SK-N-SH (cell line): ENCODE measurements at regions not wholly inside any gene's neighbourhood (a gene's known extent, or its start where the extent isn't known, plus 50 kb on each side); places are given as distances from the start of the nearest gene placed in this dataset.

Experiments used
- CTCF ChIA-PET: fragments of 300-600, 350-600 bp; formaldehyde crosslinking; extraction: SDS; loops from one replicate; lab custom pipeline; 2021; lab: Yijun Ruan, JAX
- POLR2A ChIA-PET: fragments of 350-600 bp; sonication (Branson Sonifier 250); formaldehyde crosslinking; extraction: SDS; loops from one replicate; lab custom pipeline; 2020; ENCODE audit warnings: antibody characterized with exemption, inconsistent platforms; lab: Yijun Ruan, JAX
- DNase-seq: peaks from one replicate; pipeline ENCODE4 v3.0.0; 2012
- H2AFZ ChIP-seq: fragments of 200-600 bp; sonication (generic); 2 replicates; pipeline ENCODE4 v1.8.1; 2016; ENCODE audit warnings: antibody characterized with exemption, mild to moderate bottlenecking, low read depth
- H3F3A ChIP-seq: fragments of 200-600 bp; sonication (generic); replicated peaks from 2 replicates; pipeline ENCODE3; 2016; ENCODE audit warnings: antibody characterized with exemption, mild to moderate bottlenecking; ENCODE audit not compliant: insufficient read depth
- H3K27ac ChIP-seq, 2 experiments: fragments of 200-500 bp in 1 of 2; fragments of 200-600 bp in 1 of 2; sonication (Bioruptor generic) in 1 of 2; sonication (generic), shearing (Covaris generic) in 1 of 2; 2 replicates each; pipeline versions ENCODE4 v1.5.1 to v1.6.1; 2014 to 2016; ENCODE audit warnings: low read depth in 2 of 2, inconsistent platforms in 1 of 2, low read length in 1 of 2, mild to moderate bottlenecking in 1 of 2, mixed read lengths in 1 of 2
- H3K27me3 ChIP-seq: fragments of 200-600 bp; sonication (generic), shearing (Covaris generic); 2 replicates; pipeline ENCODE4 v1.6.1; 2016; ENCODE audit warnings: mixed run types; ENCODE audit not compliant: insufficient read depth
- H3K36me3 ChIP-seq, 2 experiments: fragments of 200-500 bp in 1 of 2; fragments of 200-600 bp in 1 of 2; sonication (Bioruptor generic) in 1 of 2; sonication (generic) in 1 of 2; replicated peaks in 1 of 2; 2 replicates each; pipeline versions ENCODE3 to v1.5.1; 2014 to 2016; ENCODE audit warnings: low read length in 1 of 2, mild to moderate bottlenecking in 1 of 2; ENCODE audit not compliant: insufficient read depth in 2 of 2, control insufficient read depth in 1 of 2
- H3K4me1 ChIP-seq, 2 experiments: fragments of 200-500 bp in 1 of 2; fragments of 200-600 bp in 1 of 2; sonication (Bioruptor generic) in 1 of 2; sonication (generic), shearing (Covaris generic) in 1 of 2; 2 replicates each; pipeline versions ENCODE4 v1.5.1 to v1.6.1; 2014 to 2016; ENCODE audit warnings: low read depth in 1 of 2, low read length in 1 of 2, mixed run types in 1 of 2; ENCODE audit not compliant: insufficient read depth in 2 of 2, control insufficient read depth in 1 of 2
- H3K4me2 ChIP-seq: fragments of 200-600 bp; sonication (generic), shearing (Covaris generic); 2 replicates; pipeline ENCODE4 v1.6.1; 2017; ENCODE audit warnings: mixed run types
- H3K4me3 ChIP-seq, 2 experiments: fragments of 200-500 bp in 1 of 2; fragments of 200-600 bp in 1 of 2; sonication (Bioruptor generic) in 1 of 2; sonication (generic), shearing (Covaris generic) in 1 of 2; 2 replicates each; pipeline versions ENCODE4 v1.5.1 to v1.8.1; 2014 to 2016; ENCODE audit warnings: low read depth in 2 of 2, inconsistent platforms in 1 of 2, low read length in 1 of 2, mild to moderate bottlenecking in 1 of 2, mixed read lengths in 1 of 2, moderate library complexity in 1 of 2
- H3K79me2 ChIP-seq: fragments of 200-600 bp; sonication (generic); 2 replicates; pipeline ENCODE4 v1.8.1; 2017; ENCODE audit warnings: mild to moderate bottlenecking; ENCODE audit not compliant: insufficient read depth
- H3K9ac ChIP-seq: fragments of 200-600 bp; sonication (generic); 2 replicates; pipeline ENCODE4 v1.6.1; 2017; ENCODE audit warnings: mixed run types
- H3K9me2 ChIP-seq: fragments of 200-600 bp; sonication (generic); 2 replicates; pipeline ENCODE4 v1.6.1; 2017; ENCODE audit warnings: mixed run types
- H3K9me3 ChIP-seq: fragments of 200-600 bp; sonication (generic); 2 replicates; pipeline ENCODE4 v1.6.1; 2017; ENCODE audit warnings: mixed run types, mild to moderate bottlenecking, moderate library complexity
- H4K20me1 ChIP-seq: fragments of 200-600 bp; sonication (generic); 2 replicates; pipeline ENCODE4 v1.6.1; 2017; ENCODE audit warnings: mild to moderate bottlenecking, mixed run types; ENCODE audit not compliant: insufficient read depth
- CHD2 ChIP-seq: fragments of 150-350 bp; IDR thresholded peaks from 2 replicates; pipeline ENCODE4 v1.6.1; 2018; ENCODE audit warnings: low read length; ENCODE audit not compliant: partially characterized antibody
- ELF1 ChIP-seq: IDR thresholded peaks from 2 replicates; pipeline ENCODE4 v1.4.0; 2012
- EP300 ChIP-seq, 2 experiments: IDR thresholded peaks; 2 replicates each; pipeline versions ENCODE4 v1.4.0 to v1.6.1; 2012; ENCODE audit warnings: borderline replicate concordance in 1 of 2, low read depth in 1 of 2, low read length in 1 of 2
- EZH2phosphoT487 ChIP-seq: fragments of 200-600 bp; sonication (generic); IDR thresholded peaks from 2 replicates; pipeline ENCODE4 v1.6.1; 2017; ENCODE audit warnings: low read depth, mixed run types, mild to moderate bottlenecking, antibody characterized with exemption, moderate library complexity, borderline replicate concordance
- FOSL2 ChIP-seq: IDR thresholded peaks from 2 replicates; pipeline ENCODE4 v1.4.0; 2012; ENCODE audit warnings: low read depth, mild to moderate bottlenecking, moderate library complexity, borderline replicate concordance
- GABPA ChIP-seq: IDR thresholded peaks from 2 replicates; pipeline ENCODE4 v1.4.0; 2012; ENCODE audit warnings: low read depth, mild to moderate bottlenecking
- GATA2 ChIP-seq: sonication (generic); formaldehyde crosslinking; IDR thresholded peaks from 2 replicates; pipeline ENCODE4 v1.5.0; 2020; ENCODE audit warnings: mild to moderate bottlenecking, missing genetic modification reagents
- MXI1 ChIP-seq: IDR thresholded peaks from 2 replicates; pipeline ENCODE4 v1.6.1; 2012; ENCODE audit warnings: mild to moderate bottlenecking, low read depth, low read length, improper control_type of control experiment
- RAD21 ChIP-seq: IDR thresholded peaks from 2 replicates; pipeline ENCODE4 v1.6.1; 2012; ENCODE audit warnings: mild to moderate bottlenecking, low read length
- RXRA ChIP-seq: IDR thresholded peaks from 2 replicates; pipeline ENCODE4 v1.4.0; 2012; ENCODE audit warnings: low read depth, mild to moderate bottlenecking, borderline replicate concordance
- SIN3A ChIP-seq: IDR thresholded peaks from 2 replicates; pipeline ENCODE4 v1.6.1; 2012; ENCODE audit warnings: low read depth, mild to moderate bottlenecking, low read length, moderate library complexity, borderline replicate concordance
- SMC3 ChIP-seq: IDR thresholded peaks from 2 replicates; pipeline ENCODE4 v1.6.1; 2012; ENCODE audit warnings: low read depth, low read length, improper control_type of control experiment
- TAF1 ChIP-seq: IDR thresholded peaks from 2 replicates; pipeline ENCODE4 v1.6.1; 2012; ENCODE audit warnings: low read depth, mild to moderate bottlenecking, low read length, moderate library complexity, borderline replicate concordance
- TCF12 ChIP-seq: IDR thresholded peaks from 2 replicates; pipeline ENCODE4 v1.4.0; 2012
- WGBS: methylation state at CpG from one replicate; pipeline ENCODE4 v1.1.6; 2017; ENCODE audit warnings: low lambda C conversion rate; 5-methylcytosine and 5-hydroxymethylcytosine counted together
- TF ChIP-seq, protein P1 (sequence below): fragments of 150-350 bp; IDR thresholded peaks from 2 replicates; pipeline ENCODE4 v1.6.1; 2016; ENCODE audit warnings: mild to moderate bottlenecking, low read depth, low read length
- TF ChIP-seq, protein P2 (sequence below): IDR thresholded peaks from 2 replicates; pipeline ENCODE4; 2012

DNA sequence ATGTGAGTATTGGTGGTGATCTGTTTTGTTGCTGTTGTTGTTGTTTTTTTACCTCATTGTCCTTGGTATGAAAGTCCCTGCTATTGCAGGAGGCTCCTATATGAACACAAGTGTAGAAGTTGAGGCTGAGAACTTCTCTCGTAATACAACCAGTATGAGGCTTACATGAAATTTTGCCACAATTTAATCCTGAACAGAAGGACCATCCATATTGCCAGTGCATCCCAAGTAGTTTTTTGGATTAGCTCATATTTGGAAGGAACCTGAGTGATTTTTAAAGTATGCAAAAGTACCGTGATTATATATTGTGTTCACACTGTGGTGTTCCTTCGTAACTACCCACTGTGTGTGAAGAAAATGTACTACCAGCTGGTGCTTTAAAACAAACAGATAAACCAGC is 2095.5 kb upstream of the WWC1 start (continued):
- no peak for TF ChIP-seq ELF1

DNA sequence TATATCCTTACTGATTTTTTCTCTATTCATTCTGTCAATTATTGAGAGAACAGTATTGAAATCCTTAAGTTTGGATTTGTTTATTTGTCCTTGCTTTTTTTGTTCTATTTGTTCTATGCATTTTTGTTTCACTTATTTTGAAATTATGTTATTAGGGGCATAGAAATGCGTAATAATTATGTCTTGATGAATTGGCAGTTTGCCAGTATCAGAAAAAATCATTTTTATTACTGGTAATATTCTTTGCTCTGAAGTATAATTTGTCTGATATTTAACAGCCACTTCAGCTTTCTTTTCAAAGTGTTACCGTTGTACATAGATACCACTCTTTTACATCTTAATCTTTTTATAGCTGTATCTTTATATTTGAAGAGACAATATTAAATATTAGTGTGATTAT is 2090.9 kb upstream of the WWC1 start:
- H3K9ac ChIP-seq, result no peak overlapping the region
- H3K9me2 ChIP-seq, result no peaks in the 10 kb centered on the region
- POLR2A ChIA-PET, result no interaction called here
- no peak overlapping the region for H3K27ac ChIP-seq
- no peak for DNase-seq
- H3K79me2 ChIP-seq, result no peaks in the 10 kb centered on the region
- H3F3A ChIP-seq, result no peaks in the 10 kb centered on the region
- no peak overlapping the region for H3K4me3 ChIP-seq
- H3K4me1 ChIP-seq, result no peaks in the 10 kb centered on the region
- H3K4me2 ChIP-seq, result no peak overlapping the region
- H3K27me3 ChIP-seq, result no peaks in the 10 kb centered on the region
- TF ChIP-seq, protein P1, sequence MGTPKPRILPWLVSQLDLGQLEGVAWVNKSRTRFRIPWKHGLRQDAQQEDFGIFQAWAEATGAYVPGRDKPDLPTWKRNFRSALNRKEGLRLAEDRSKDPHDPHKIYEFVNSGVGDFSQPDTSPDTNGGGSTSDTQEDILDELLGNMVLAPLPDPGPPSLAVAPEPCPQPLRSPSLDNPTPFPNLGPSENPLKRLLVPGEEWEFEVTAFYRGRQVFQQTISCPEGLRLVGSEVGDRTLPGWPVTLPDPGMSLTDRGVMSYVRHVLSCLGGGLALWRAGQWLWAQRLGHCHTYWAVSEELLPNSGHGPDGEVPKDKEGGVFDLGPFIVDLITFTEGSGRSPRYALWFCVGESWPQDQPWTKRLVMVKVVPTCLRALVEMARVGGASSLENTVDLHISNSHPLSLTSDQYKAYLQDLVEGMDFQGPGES, result no peak
- TF ChIP-seq ELF1, result no peak
- no peak for TF ChIP-seq RAD21
- no peak for TF ChIP-seq EZH2phosphoT487
- TF ChIP-seq GATA2 (CRISPR knock-in tag), result no peak
- TF ChIP-seq MXI1, result no peak
- no peak for TF ChIP-seq CHD2
- TF ChIP-seq, protein P2, sequence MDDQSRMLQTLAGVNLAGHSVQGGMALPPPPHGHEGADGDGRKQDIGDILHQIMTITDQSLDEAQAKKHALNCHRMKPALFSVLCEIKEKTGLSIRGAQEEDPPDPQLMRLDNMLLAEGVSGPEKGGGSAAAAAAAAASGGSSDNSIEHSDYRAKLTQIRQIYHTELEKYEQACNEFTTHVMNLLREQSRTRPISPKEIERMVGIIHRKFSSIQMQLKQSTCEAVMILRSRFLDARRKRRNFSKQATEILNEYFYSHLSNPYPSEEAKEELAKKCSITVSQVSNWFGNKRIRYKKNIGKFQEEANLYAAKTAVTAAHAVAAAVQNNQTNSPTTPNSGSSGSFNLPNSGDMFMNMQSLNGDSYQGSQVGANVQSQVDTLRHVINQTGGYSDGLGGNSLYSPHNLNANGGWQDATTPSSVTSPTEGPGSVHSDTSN, result no peak
- no peak for TF ChIP-seq SIN3A
- TF ChIP-seq RXRA, result no peak
- no peak for TF ChIP-seq TAF1
- TF ChIP-seq TCF12, result no peak
- TF ChIP-seq EP300 (IDR thresholded peaks at IDR 0.05; ENCODE audit: borderline replicate concordance in 1 of 2, low read depth in 1 of 2, low read length in 1 of 2), result no peak
- TF ChIP-seq, all 33 proteins: peak for 0
- Histone ChIP-seq H3K36me3 (no peaks in the 10 kb centered on the region), H2AFZ (no peak overlapping the region), H4K20me1 (no peaks in the 10 kb centered on the region), H3K9me3 (0 out of 2 replicates have a peak, but pooled peaks cover 3% of the 10 kb centered on the region)
- CTCF ChIA-PET, result no interaction called here
- WGBS, result 32% methylated on average over 2 of the region's 2 CpGs

DNA sequence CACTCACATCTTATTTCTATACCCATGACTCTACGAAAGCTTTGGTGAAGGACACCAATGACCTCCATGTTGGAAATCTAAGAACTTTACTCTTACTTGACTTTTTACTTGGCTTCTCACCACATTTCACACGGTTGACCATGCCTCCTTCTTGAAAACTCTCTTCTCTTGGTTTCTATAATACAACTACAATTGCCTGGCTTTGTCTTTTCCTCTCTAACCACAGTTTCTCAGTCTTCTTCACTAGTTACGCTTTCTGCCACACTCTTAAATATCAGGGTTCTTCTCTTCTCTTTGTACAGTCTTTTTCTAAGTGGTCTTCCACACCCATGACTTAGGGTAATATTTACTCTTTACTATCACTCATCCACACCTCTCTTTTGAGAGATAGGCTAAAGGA is 2079.8 kb upstream of the WWC1 start:
- POLR2A ChIA-PET, result no interaction called here
- Histone ChIP-seq H3F3A (no peaks in the 10 kb centered on the region), H3K79me2 (no peaks in the 10 kb centered on the region), H3K4me2 (no peak overlapping the region), H3K9ac (no peak overlapping the region), H3K27ac (no peak overlapping the region), H3K4me1 (no peaks in the 10 kb centered on the region), H3K4me3 (no peak overlapping the region), H3K9me3 (no peaks in the 10 kb centered on the region), H2AFZ (no peak overlapping the region), H3K9me2 (no peaks in the 10 kb centered on the region), H4K20me1 (no peaks in the 10 kb centered on the region), H3K27me3 (no peaks in the 10 kb centered on the region), H3K36me3 (no peaks in the 10 kb centered on the region)
- no peak for TF ChIP-seq FOSL2
- TF ChIP-seq SMC3, result no peak
- no peak for TF ChIP-seq ELF1
- no peak for TF ChIP-seq EZH2phosphoT487
- no peak for TF ChIP-seq CHD2
- TF ChIP-seq TAF1, result no peak
- TF ChIP-seq GABPA, result no peak
- CTCF ChIA-PET, result no interaction called here
- DNase-seq, result no peak
- 29% methylated on average over 3 of the region's 3 CpGs for WGBS
